Ascending aorta (tissue), 2 donors: ENCODE measurements at regions not wholly inside any gene's neighbourhood (a gene's known extent, or its start where the extent isn't known, plus 50 kb on each side); places are given as distances from the start of the nearest gene placed in this dataset.

Experiments
- DNase-seq, 2 donors: peaks; one replicate each; pipeline ENCODE4 v3.0.0-alpha.2; 2019; ENCODE audit warnings: low spot score in 2 of 2
- H3K27ac ChIP-seq, 2 donors: fragments of 200-600 bp; sonication (generic); one replicate each; pipeline ENCODE4 v1.5.1; 2016 to 2017; ENCODE audit warnings: mild to moderate bottlenecking in 1 of 2
- H3K27me3 ChIP-seq: fragments of 200-600 bp; sonication (generic); one replicate; pipeline ENCODE4 v1.5.1; 2017
- H3K36me3 ChIP-seq, 2 donors: fragments of 200-600 bp; sonication (generic); one replicate each; pipeline ENCODE4 v1.5.1; 2016
- H3K4me1 ChIP-seq, 2 donors: fragments of 200-600 bp; sonication (generic); one replicate each; pipeline ENCODE4 v1.5.1; 2016 to 2017; ENCODE audit warnings: mild to moderate bottlenecking in 1 of 2
- H3K4me3 ChIP-seq, 2 donors: fragments of 200-600 bp; sonication (generic); one replicate each; pipeline ENCODE4 v1.5.1; 2016 to 2017; ENCODE audit warnings: mild to moderate bottlenecking in 1 of 2
- H3K9me3 ChIP-seq, 2 donors: fragments of 200-600 bp; sonication (generic); one replicate each; pipeline ENCODE4 v1.5.1; 2016
- intact Hi-C: fragments of 100-400 bp; cut with DNase I; formaldehyde crosslinking; loops from one replicate; pipeline ENCODE4 v1.15.1; 2023
- TF ChIP-seq, protein P1 (sequence below), 3 experiments: fragments of 200-600 bp in 2 of 3; fragments of 450-650 bp in 1 of 3; sonication (generic) in 2 of 3; IDR thresholded peaks; one replicate each; pipeline ENCODE4 v1.5.1; 2016 to 2019; ENCODE audit warnings: antibody characterized with exemption in 3 of 3, mild to moderate bottlenecking in 1 of 3, moderate library complexity in 1 of 3

DNA sequence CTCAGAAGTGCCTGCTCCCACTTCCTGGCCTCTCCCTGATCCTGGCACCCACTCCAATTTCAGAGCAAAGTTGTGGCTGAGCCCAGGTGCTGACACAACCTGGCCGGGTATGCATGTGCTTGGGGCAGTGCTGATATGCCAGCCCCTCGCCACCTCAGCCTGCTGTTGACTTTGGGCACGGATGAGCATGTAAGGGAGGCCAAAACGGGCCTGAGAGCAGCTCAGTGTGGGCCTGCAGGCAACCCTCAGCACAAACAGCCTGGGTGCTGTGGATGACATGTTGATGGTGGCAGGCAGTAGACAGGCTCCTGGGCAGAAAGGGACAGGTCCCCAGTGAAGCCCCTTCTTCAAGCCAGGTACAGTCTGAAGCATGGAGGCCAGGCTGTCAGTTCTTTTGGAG is 553.6 kb upstream of the FSIP2 start:
- H3K4me1 ChIP-seq: no peaks in the 10 kb centered on the region
- no peaks in the 10 kb centered on the region for H3K36me3 ChIP-seq
- no peak for DNase-seq
- no peaks in the 10 kb centered on the region for H3K27me3 ChIP-seq
- intact Hi-C loops: no loop called here
- H3K9me3 ChIP-seq: no peaks in the 10 kb centered on the region
- TF ChIP-seq, protein P1, sequence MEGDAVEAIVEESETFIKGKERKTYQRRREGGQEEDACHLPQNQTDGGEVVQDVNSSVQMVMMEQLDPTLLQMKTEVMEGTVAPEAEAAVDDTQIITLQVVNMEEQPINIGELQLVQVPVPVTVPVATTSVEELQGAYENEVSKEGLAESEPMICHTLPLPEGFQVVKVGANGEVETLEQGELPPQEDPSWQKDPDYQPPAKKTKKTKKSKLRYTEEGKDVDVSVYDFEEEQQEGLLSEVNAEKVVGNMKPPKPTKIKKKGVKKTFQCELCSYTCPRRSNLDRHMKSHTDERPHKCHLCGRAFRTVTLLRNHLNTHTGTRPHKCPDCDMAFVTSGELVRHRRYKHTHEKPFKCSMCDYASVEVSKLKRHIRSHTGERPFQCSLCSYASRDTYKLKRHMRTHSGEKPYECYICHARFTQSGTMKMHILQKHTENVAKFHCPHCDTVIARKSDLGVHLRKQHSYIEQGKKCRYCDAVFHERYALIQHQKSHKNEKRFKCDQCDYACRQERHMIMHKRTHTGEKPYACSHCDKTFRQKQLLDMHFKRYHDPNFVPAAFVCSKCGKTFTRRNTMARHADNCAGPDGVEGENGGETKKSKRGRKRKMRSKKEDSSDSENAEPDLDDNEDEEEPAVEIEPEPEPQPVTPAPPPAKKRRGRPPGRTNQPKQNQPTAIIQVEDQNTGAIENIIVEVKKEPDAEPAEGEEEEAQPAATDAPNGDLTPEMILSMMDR (IDR thresholded peaks at IDR 0.05): no peak
- H3K4me3 ChIP-seq: no peak overlapping the region
- H3K27ac ChIP-seq: no peak overlapping the region

DNA sequence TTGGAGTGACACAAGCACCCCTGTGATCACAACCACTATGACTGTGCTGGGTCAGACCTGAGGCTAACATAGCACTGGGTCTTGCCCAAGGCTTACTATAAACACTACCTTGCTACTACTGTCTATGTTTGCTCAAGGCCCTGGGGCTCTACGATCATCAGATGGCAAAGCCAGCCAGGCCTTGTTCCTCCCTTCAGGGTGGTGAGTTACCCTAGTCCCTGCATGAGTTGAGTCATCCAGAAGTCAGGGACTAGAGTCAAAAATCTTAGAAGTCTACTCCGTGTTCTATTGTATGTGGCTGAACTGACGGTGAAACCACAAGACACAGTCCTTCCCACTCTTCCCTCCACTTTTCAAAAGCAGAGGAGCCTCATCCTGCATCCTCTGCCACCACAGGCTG is 551.2 kb upstream of the FSIP2 start:
- Histone ChIP-seq H3K9me3 (no peaks in the 10 kb centered on the region), H3K27ac (no peak overlapping the region), H3K4me3 (no peak overlapping the region), H3K4me1 (no peaks in the 10 kb centered on the region), H3K36me3 (no peaks in the 10 kb centered on the region), H3K27me3 (no peaks in the 10 kb centered on the region)
- TF ChIP-seq, protein P1 (IDR thresholded peaks at IDR 0.05): no peak
- DNase-seq: no peak
- intact Hi-C loops: no loop called here

DNA sequence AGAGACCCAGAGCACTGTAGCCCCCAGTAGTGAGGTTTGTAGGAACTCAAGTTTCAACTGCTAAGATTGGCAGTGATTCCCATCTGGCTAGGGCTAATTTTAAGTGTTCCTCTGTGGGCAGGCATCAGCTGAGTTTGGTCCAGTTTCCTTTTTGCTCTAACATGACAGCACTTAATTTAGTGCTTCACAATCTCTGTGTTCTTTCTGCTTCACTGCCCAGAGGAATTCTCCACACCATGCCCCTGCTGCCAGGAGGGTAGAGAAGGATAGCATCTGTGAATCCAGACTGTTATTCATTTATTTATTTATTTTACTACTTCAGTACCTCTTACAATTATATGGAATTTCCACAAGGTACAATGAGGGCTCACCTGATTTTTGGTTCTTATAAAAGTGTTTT is 549.9 kb upstream of the FSIP2 start:
- Histone ChIP-seq H3K4me3 (no peak overlapping the region), H3K36me3 (no peaks in the 10 kb centered on the region), H3K4me1 (no peaks in the 10 kb centered on the region), H3K27ac (no peak overlapping the region), H3K9me3 (no peaks in the 10 kb centered on the region), H3K27me3 (no peaks in the 10 kb centered on the region)
- intact Hi-C loops: no loop called here
- DNase-seq: no peak
- TF ChIP-seq, protein P1 (IDR thresholded peaks at IDR 0.05): no peak

DNA sequence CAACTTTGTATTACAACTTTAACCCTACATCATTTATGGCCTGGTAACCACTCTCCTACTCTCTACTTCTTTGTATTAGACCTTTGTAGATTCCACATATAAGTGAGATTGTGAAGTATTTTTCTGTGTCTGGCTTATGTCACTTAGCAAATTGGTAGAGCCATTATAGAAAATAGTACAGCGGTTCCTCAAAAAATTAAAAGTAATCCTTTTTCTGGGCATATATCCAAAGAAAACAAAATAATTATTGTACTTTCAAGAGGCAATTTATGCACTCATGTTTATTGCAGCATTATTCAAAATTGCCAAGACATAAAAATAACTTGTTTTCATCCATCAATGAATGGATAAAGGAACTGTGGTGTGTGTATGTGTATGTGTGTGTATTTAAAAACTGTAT is 537.5 kb upstream of the FSIP2 start:
- no peak for DNase-seq
- H3K27ac ChIP-seq: no peak overlapping the region

DNA sequence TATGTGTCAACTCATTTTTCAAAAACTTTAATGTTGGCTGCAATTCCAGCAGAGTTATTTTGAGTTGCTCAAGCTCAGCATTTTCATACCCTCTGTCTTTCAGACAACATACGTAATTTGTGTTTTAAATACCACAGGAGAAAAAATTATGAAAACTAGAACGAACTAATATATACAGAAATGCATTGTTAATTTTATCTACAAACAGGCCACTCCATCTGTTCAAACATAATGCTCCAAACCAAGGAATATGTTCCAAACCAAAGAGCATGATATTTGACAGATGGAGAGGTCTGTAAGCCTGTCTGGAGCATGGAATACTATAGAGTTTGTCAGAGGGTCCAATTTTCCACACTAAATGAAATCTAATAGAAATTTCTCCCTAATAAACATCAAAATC is 536.2 kb upstream of the FSIP2 start:
- TF ChIP-seq, protein P1 (IDR thresholded peaks at IDR 0.05): no peak
- no peaks in the 10 kb centered on the region for H3K4me1 ChIP-seq
- H3K27me3 ChIP-seq: no peaks in the 10 kb centered on the region
- H3K27ac ChIP-seq: no peak overlapping the region
- intact Hi-C loops: no loop called here
- no peak for DNase-seq
- no peaks in the 10 kb centered on the region for H3K36me3 ChIP-seq
- H3K4me3 ChIP-seq: no peak overlapping the region
- no peaks in the 10 kb centered on the region for H3K9me3 ChIP-seq

More for the DNA sequence above, 537.5 kb upstream of the FSIP2 start:
- no peak overlapping the region for H3K4me3 ChIP-seq
- H3K36me3 ChIP-seq: no peaks in the 10 kb centered on the region
- H3K4me1 ChIP-seq: no peaks in the 10 kb centered on the region
- H3K9me3 ChIP-seq: no peaks in the 10 kb centered on the region
- intact Hi-C loops: no loop called here
- no peaks in the 10 kb centered on the region for H3K27me3 ChIP-seq
- TF ChIP-seq, protein P1 (IDR thresholded peaks at IDR 0.05): no peak

DNA sequence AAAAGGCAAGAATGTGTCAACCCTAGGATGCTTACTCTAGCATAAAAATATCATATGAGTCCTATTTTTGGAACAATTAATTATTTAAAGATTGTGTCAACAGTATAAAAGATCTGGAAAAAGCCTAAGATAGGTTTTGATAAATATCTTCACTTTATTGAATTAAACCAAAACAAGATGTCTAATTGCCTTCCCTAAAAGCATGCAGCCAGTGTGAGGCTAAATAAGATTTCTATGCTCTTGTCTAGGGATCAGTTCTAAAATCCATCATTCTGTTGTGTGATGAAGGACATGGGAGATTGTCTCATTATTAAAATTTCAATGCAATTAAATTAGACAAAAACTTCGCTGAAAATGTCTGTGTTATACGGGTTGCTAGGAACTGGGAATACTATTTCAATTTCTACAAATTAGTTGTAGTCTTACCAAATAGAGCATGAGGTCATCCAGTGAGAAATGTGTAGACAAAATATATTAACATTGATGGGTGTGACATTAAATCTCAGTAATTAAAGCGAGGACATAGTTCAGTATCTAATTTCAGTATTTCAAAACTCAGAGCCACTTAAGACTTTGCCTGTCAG is 535.6 kb upstream of the FSIP2 start:
- H3K27ac ChIP-seq: no peak overlapping the region
- no peaks in the 10 kb centered on the region for H3K4me1 ChIP-seq
- TF ChIP-seq, protein P1 (IDR thresholded peaks at IDR 0.05): no peak
- H3K27me3 ChIP-seq: no peaks in the 10 kb centered on the region
- H3K36me3 ChIP-seq: no peaks in the 10 kb centered on the region
- intact Hi-C loops: no loop called here
- H3K4me3 ChIP-seq: no peak overlapping the region
- H3K9me3 ChIP-seq: no peaks in the 10 kb centered on the region
- DNase-seq: no peak
